Osteoblast (primary cell): ENCODE measurements at regions not wholly inside any gene's neighbourhood (a gene's known extent, or its start where the extent isn't known, plus 50 kb on each side); places are given as distances from the start of the nearest gene placed in this dataset.

ENCODE experiments used
- DNase-seq: peaks from one replicate; pipeline ENCODE4 v3.0.0; 2011; ENCODE audit warnings: low spot score, mixed read lengths; ENCODE audit not compliant: insufficient read length; ENCODE audit errors: missing footprints
- H2AFZ ChIP-seq: 2 replicates; pipeline ENCODE4 v1.6.0; 2011; ENCODE audit warnings: mild to moderate bottlenecking, low read length
- H3K27ac ChIP-seq: 2 replicates; pipeline ENCODE4 v1.5.1; 2011; ENCODE audit warnings: mild to moderate bottlenecking, low read depth, low read length, moderate library complexity
- H3K27me3 ChIP-seq: 2 replicates; pipeline ENCODE4 v1.6.0; 2012; ENCODE audit warnings: mild to moderate bottlenecking, control low read depth, inconsistent platforms, low read length, moderate library complexity; ENCODE audit not compliant: insufficient read depth
- H3K36me3 ChIP-seq: 2 replicates; pipeline ENCODE4 v1.5.1; 2011; ENCODE audit warnings: mild to moderate bottlenecking, low read length, control low read depth, moderate library complexity; ENCODE audit not compliant: insufficient read depth
- H3K4me1 ChIP-seq: 2 replicates; pipeline ENCODE4 v1.5.1; 2011; ENCODE audit warnings: mild to moderate bottlenecking, low read length, control low read depth, moderate library complexity; ENCODE audit not compliant: insufficient read depth
- H3K4me2 ChIP-seq: 2 replicates; pipeline ENCODE4 v1.6.0; 2011; ENCODE audit warnings: mild to moderate bottlenecking, low read length; ENCODE audit not compliant: insufficient read depth
- H3K4me3 ChIP-seq: fragments of 200-600 bp; sonication (generic); 3 replicates; pipeline ENCODE4 v1.5.1; 2012; ENCODE audit warnings: mild to moderate bottlenecking, low read length, inconsistent platforms; ENCODE audit not compliant: insufficient read depth
- H3K79me2 ChIP-seq: 2 replicates; pipeline ENCODE4 v1.6.0; 2012; ENCODE audit warnings: mild to moderate bottlenecking, low read length, control low read depth, inconsistent platforms; ENCODE audit not compliant: insufficient read depth
- H3K9me3 ChIP-seq: 2 replicates; pipeline ENCODE4 v1.5.1; 2011; ENCODE audit warnings: low read depth, low read length, control low read depth
- H4K20me1 ChIP-seq: 2 replicates; pipeline ENCODE4 v1.6.0; 2012; ENCODE audit warnings: mild to moderate bottlenecking, low read length, control low read depth; ENCODE audit not compliant: insufficient read depth
- CTCF ChIP-seq: IDR thresholded peaks from 2 replicates; pipeline ENCODE4 v1.5.1; 2011; ENCODE audit warnings: mild to moderate bottlenecking, low read depth, low read length, moderate library complexity; ENCODE audit errors: extremely low read depth

- TF ChIP-seq CTCF = no peak
- Histone ChIP-seq H3K4me3 (no peak overlapping the region), H4K20me1 (no peaks in the 10 kb centered on the region), H3K36me3 (no peaks in the 10 kb centered on the region), H3K4me1 (no peaks in the 10 kb centered on the region), H3K4me2 (no peak overlapping the region), H3K79me2 (no peaks in the 10 kb centered on the region), H2AFZ (no peak overlapping the region), H3K9me3 (no peaks in the 10 kb centered on the region), H3K27me3 (no peaks in the 10 kb centered on the region), H3K27ac (no peak overlapping the region)
- no peak for DNase-seq
Measured at GRCh38 chr15:93321881-93322282, 232.9 kb upstream of the RGMA start.

GRCh38 chr15:93319121-93319814 is 230.3 kb upstream of the RGMA start:
- H3K79me2 ChIP-seq = no peaks in the 10 kb centered on the region
- no peak for DNase-seq
- no peak overlapping the region for H3K4me3 ChIP-seq
- H4K20me1 ChIP-seq = no peaks in the 10 kb centered on the region
- H3K9me3 ChIP-seq = no peaks in the 10 kb centered on the region
- no peak overlapping the region for H3K4me2 ChIP-seq
- no peak overlapping the region for H3K27ac ChIP-seq
- no peaks in the 10 kb centered on the region for H3K36me3 ChIP-seq
- H2AFZ ChIP-seq = no peak overlapping the region
- no peaks in the 10 kb centered on the region for H3K4me1 ChIP-seq
- H3K27me3 ChIP-seq = no peaks in the 10 kb centered on the region
- TF ChIP-seq CTCF = no peak

- H3K36me3 ChIP-seq = no peaks in the 10 kb centered on the region
- H3K27ac ChIP-seq = no peak overlapping the region
- TF ChIP-seq CTCF = no peak
- no peak overlapping the region for H2AFZ ChIP-seq
- no peak overlapping the region for H3K4me3 ChIP-seq
- H3K79me2 ChIP-seq = no peaks in the 10 kb centered on the region
- DNase-seq = no peak
- H3K27me3 ChIP-seq = no peaks in the 10 kb centered on the region
- no peak overlapping the region for H3K4me2 ChIP-seq
- no peaks in the 10 kb centered on the region for H3K9me3 ChIP-seq
- H3K4me1 ChIP-seq = no peaks in the 10 kb centered on the region
- no peaks in the 10 kb centered on the region for H4K20me1 ChIP-seq
Measured at GRCh38 chr15:93317772-93318171, 228.8 kb upstream of the RGMA start.

GRCh38 chr15:93314245-93314644 is 225.2 kb upstream of the RGMA start:
- DNase-seq = no peak
- Histone ChIP-seq H2AFZ (no peak overlapping the region), H3K9me3 (no peaks in the 10 kb centered on the region), H3K27me3 (no peaks in the 10 kb centered on the region), H4K20me1 (no peaks in the 10 kb centered on the region), H3K4me3 (no peak overlapping the region), H3K4me2 (no peak overlapping the region), H3K27ac (no peak overlapping the region), H3K79me2 (no peaks in the 10 kb centered on the region), H3K4me1 (no peaks in the 10 kb centered on the region), H3K36me3 (no peaks in the 10 kb centered on the region)
- no peak for TF ChIP-seq CTCF
